HG03108 (cell line): ENCODE measurements at regions not wholly inside any gene's neighbourhood (a gene's known extent, or its start where the extent isn't known, plus 50 kb on each side); places are given as distances from the start of the nearest gene placed in this dataset.

Source experiments
- ATAC-seq: cut with Tn5 transposase; IDR thresholded peaks from one replicate; pipeline ENCODE4 v1.9.1; 2021; ENCODE audit warnings: moderate library complexity; ENCODE audit not compliant: unreplicated experiment

DNA sequence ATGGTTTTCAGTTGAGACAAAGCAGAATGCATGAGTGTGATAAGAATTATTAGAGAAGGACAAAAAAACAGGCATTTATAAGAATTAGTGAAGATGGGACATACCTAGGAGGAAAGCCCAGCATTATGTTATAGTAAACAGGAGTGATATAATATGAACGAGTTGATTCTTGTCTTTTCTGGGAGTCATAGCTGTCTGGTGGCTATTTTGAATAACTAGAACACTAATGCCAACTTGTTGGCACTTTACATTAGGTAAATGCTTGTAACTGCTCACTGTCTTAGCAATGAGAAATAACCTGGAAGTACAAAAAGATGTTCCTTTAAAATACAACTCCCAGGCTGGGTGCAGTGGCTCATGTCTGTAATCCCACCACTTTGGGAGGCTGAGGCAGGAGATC is 540.8 kb upstream of the SPHKAP start:
- no peak for ATAC-seq

GRCh38 chr2:228720895-228721294 is 539.4 kb upstream of the SPHKAP start:
- ATAC-seq: no peak

DNA sequence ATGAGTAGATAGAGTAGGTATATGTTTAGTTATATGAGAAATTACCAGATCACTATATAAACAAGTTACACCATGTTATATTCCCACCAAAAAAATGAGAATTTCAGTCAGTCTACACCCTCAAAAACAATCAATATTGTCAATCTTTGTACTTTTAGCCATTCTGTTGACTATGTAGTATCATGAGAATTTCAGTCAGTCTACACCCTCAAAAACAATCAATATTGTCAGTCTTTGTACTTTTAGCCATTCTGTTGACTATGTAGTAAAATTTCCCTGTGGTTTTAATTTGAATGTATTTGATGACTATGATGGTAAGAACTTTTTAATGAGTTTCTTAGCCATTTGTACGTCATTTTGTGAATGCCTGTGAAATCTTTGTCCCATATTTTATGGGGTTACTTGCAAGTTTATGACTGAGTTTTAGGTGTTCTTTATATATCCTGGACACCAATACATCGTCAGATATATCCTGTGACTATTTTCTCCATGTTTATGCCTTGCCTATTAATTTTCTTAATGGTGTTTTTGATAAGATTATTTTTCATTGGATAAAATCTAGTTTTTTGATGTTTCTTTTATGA is 528.4 kb upstream of the SPHKAP start:
- no peak for ATAC-seq

DNA sequence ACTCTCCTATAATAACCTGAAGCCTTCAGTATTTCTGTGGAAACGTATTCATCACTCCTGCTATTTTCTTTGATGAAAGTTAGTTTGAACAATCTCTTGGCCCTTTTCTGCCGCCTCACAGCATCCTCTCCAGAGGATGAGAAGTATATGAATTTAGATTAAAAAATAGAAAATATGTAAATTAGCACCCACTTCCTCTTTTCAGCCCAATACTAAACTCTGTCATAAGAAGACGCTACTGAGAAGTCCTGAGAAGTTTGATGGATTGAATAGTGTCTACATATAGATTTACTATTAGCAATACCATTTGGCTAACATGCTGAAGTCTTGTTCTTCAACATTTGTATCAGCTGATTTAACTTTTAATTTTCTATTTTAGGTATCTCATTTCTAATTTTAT is 526.4 kb upstream of the SPHKAP start:
- ATAC-seq: no peak

- no peak for ATAC-seq
Observed at GRCh38 chr2:228705318-228705717, 523.8 kb upstream of the SPHKAP start.

GRCh38 chr2:228703152-228703551 is 521.7 kb upstream of the SPHKAP start:
- no peak for ATAC-seq

- ATAC-seq: no peak
Observed at GRCh38 chr2:228701506-228701905, 520.0 kb upstream of the SPHKAP start.

DNA sequence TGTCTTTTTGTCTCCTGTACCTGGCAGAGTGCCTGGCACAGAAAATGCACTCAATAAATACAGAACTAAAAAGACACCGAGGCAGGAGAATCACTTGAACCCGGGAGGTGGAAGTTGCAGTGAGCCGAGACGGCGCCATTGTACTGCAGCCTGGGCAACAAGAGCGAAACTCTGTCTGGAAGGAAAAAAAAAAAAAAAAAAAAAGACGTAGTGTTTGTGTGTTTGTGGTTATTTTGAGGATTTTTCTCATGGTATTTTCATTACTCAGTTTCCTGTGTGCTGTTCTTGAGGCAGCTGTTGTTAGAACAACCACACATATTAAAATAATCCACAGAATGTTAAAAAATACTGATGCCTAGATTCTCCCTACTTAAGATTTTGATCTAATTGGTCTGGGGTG is 519.2 kb upstream of the SPHKAP start:
- no peak for ATAC-seq

DNA sequence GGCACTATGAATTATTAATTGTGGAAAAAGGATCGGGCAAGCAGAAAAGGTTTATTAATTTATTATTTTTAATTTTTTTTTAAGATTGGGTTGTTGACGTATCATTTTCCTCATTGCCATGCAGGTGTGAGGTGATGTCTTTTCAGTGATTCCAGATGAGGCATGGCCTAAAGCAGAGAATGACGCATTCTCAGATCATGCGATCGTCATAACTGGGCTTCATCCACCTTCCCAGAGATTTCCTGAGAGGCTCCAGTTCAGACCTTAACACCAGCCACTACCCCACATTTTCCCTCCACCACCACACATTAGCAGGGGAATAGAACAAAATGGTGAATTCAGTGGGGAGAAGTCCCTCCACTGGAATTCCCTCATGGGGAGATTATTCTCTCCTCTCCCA is 518.4 kb upstream of the SPHKAP start:
- no peak for ATAC-seq

GRCh38 chr2:228699400-228699799 is 517.9 kb upstream of the SPHKAP start:
- no peak for ATAC-seq

- ATAC-seq: no peak
Observed at GRCh38 chr2:228698963-228699362, 517.5 kb upstream of the SPHKAP start.

DNA sequence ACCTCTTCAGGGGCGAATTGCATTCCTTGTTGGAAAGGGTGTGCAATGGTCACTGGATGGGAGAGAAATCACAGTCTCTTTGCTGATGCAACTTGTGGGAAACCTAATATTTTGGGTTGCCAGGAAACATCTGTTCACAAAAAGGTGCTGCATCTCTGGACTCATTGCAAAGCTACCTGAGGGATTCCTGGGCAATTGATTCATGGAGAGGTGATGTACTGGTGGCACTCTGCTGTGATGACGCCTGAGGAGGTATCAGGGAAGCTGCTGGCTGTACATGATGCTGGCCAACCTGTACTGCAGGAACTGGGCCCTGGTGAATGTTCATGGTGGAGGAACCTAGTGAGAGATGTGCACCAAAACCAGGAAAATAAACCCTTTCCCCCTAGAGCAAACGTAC is 516.0 kb upstream of the SPHKAP start:
- ATAC-seq: no peak

GRCh38 chr2:228690681-228691080 is 509.2 kb upstream of the SPHKAP start:
- no peak for ATAC-seq

DNA sequence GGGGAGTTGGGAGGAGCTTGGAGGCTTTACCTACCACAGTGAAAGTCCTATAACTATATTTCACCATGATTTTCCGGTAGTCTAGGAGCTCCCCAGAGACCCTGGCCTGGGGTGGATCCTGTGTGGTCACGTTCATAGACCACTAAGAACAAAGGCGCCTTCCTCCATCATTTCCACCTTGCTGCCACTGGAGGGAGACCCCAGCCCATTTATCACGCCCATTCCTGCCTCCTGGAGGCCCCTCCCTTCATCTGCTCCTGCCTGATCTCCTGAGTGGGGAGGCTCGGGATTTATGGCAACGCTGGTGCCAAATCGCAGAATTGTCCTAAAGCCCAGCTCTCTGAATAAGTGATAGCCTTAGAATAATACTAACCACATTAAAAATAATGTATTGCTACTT is 507.6 kb upstream of the SPHKAP start:
- ATAC-seq: no peak

- no peak for ATAC-seq
Observed at GRCh38 chr2:228688007-228688645, 506.6 kb upstream of the SPHKAP start.

DNA sequence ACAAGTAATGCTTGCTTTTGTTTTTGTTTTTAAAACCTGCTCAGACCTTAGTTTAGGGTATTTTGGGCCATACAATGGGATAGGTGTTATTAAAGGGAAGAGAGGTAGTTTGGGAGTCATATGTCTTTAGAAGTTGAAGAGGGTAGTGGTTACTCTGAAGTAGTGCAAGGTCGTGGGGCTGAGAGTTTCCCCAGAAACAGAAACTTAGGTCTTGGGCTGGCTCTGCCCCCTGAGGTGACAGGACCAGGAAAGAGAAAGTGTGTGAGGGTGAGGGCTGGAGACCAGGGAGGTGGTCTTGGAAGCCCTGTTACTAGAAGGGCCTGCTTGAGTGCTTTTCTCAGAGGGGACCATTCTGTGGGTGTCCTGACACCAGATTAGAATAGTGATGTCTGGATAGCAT is 500.5 kb upstream of the SPHKAP start:
- no peak for ATAC-seq

DNA sequence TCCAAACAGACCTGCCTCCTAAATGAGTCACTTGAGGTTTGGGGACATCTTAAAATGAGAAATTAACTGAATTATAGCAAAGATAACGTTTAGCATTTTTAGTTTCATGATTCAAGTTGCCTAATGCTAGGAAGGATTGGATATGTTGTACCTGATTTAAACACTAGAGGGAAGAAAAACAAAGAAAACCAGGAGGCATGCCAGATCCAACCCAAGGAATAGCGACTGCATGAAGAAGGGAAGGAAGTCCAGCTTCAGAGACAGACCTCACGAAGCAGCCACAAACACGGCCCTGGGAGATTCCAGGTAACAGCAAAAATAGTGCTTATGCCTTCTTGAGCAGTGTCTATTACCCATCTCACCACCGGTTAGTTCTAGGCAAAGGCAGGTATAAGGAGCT is 499.9 kb upstream of the SPHKAP start:
- no peak for ATAC-seq

GRCh38 chr2:228678110-228678509 is 496.6 kb upstream of the SPHKAP start:
- no peak for ATAC-seq

- no peak for ATAC-seq
Observed at GRCh38 chr2:228675646-228676045, 494.2 kb upstream of the SPHKAP start.

GRCh38 chr2:228675091-228675490 is 493.6 kb upstream of the SPHKAP start:
- no peak for ATAC-seq

GRCh38 chr2:228673876-228674554 is 492.5 kb upstream of the SPHKAP start:
- ATAC-seq: no peak

DNA sequence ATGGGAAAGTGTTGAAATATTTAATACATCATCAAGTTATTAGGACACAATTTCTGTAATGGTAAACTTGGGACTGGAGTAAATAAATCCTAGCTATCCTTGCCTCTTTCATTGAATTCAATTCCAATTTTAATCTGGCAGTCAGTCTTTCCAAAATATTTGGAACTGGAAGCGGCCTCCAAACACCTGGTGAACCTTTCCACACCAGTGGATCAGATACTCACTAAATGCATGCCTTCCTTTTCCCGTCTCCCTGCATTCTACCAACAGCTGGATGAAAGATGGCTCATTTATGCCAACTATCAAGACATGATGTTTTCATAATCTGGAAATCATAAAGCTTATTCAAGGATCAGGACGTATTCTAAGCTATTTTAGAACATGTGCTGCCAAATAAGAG is 488.2 kb upstream of the SPHKAP start:
- ATAC-seq: no peak

GRCh38 chr2:228665232-228665631 is 483.7 kb upstream of the SPHKAP start:
- ATAC-seq: no peak
